ENCODE measurements at regions not wholly inside any gene's neighbourhood (a gene's known extent, or its start where the extent isn't known, plus 50 kb on each side); places are given as distances from the start of the nearest gene placed in this dataset.

GRCh38 chr4:72938516-72938915 is 131.0 kb downstream of the COX18 start:
- Mint-ChIP-seq H3K27ac (no peak overlapping the region), H3K27me3 (no peaks in the 10 kb centered on the region), H3K4me1 (no peaks in the 10 kb centered on the region), H3K9me3 (ENCODE audit: insufficient read depth) (no peaks in the 10 kb centered on the region), H3K4me3 (no peak overlapping the region)
- intact Hi-C loops (cut with micrococcal nuclease) = no loop called here
- no peak for TF ChIP-seq CTCF (IDR thresholded peaks at IDR 0.05)
- TF ChIP-seq EZH2 (IDR thresholded peaks at IDR 0.05; ENCODE audit: borderline replicate concordance, insufficient read depth, low read depth, low read length, poor library complexity, severe bottlenecking) = no peak
- no CpG with 5 or more reads among the region's 2 CpGs for WGBS (ENCODE audit: insufficient coverage)
- H3K9me3 ChIP-seq (ENCODE audit: control extremely low read depth in 1 of 3, control insufficient read depth in 2 of 3, insufficient read depth in 1 of 3, low read length in 2 of 3) = peaks cover 0 to 2% (median 0%) of the 10 kb centered on the region in 3 donors
- no peak overlapping the region for H2AFZ ChIP-seq (ENCODE audit: insufficient read depth, low read depth, low read length, poor library complexity, severe bottlenecking)
- ChIA-PET CTCF (no interaction called here), POLR2A (no interaction called here)
- DNase-seq (no peak), ATAC-seq (ENCODE audit: low read depth) (no peak)
- H3K9ac ChIP-seq (ENCODE audit: low read length) = no peak overlapping the region
- no peaks in the 10 kb centered on the region for H3K4me1 ChIP-seq (ENCODE audit: control insufficient read depth in 2 of 2, insufficient read depth in 2 of 2, low read length in 2 of 2)
- no peaks in the 10 kb centered on the region for H3K27me3 ChIP-seq (replicated peaks in 1 of 4; ENCODE audit: control extremely low read depth in 1 of 4, control insufficient read depth in 3 of 4, insufficient read depth in 4 of 4, low read length in 3 of 4)
- H3K36me3 ChIP-seq (replicated peaks in 1 of 2; ENCODE audit: control extremely low read depth in 1 of 2, control insufficient read depth in 1 of 2, extremely low read depth in 1 of 2, insufficient read depth in 2 of 2, low read length in 1 of 2) = no peaks in the 10 kb centered on the region
- H3K4me2 ChIP-seq (replicated peaks; ENCODE audit: low read depth, low read length, poor library complexity, severe bottlenecking) = no peak overlapping the region
- no peaks in the 10 kb centered on the region for H3K79me2 ChIP-seq (ENCODE audit: control insufficient read depth, insufficient read depth, low read length)
- no peaks in the 10 kb centered on the region for H4K20me1 ChIP-seq (ENCODE audit: control insufficient read depth, insufficient read depth, low read length, poor library complexity, severe bottlenecking)
- no peak overlapping the region for H3K4me3 ChIP-seq (ENCODE audit: control extremely low read depth in 1 of 5, extremely low read depth in 1 of 5, insufficient read depth in 1 of 5, low read depth in 2 of 5, low read length in 4 of 5)
- no peak overlapping the region for H3K27ac ChIP-seq (ENCODE audit: low read length in 2 of 2)

- Mint-ChIP-seq H3K9me3 (ENCODE audit: insufficient read depth) (no peaks in the 10 kb centered on the region), H3K4me3 (no peak overlapping the region), H3K27ac (no peak overlapping the region), H3K4me1 (no peaks in the 10 kb centered on the region), H3K27me3 (no peaks in the 10 kb centered on the region)
- H3K79me2 ChIP-seq (ENCODE audit: control insufficient read depth, insufficient read depth, low read length) = no peaks in the 10 kb centered on the region
- H3K4me3 ChIP-seq (ENCODE audit: control extremely low read depth in 1 of 5, extremely low read depth in 1 of 5, insufficient read depth in 1 of 5, low read depth in 2 of 5, low read length in 4 of 5) = no peak overlapping the region
- H3K36me3 ChIP-seq (replicated peaks in 1 of 2; ENCODE audit: control extremely low read depth in 1 of 2, control insufficient read depth in 1 of 2, extremely low read depth in 1 of 2, insufficient read depth in 2 of 2, low read length in 1 of 2) = no peaks in the 10 kb centered on the region
- H3K27ac ChIP-seq (ENCODE audit: low read length in 2 of 2) = no peak overlapping the region
- ChIA-PET CTCF (no interaction called here), POLR2A (no interaction called here)
- H3K4me1 ChIP-seq (ENCODE audit: control insufficient read depth in 2 of 2, insufficient read depth in 2 of 2, low read length in 2 of 2) = no peaks in the 10 kb centered on the region
- intact Hi-C loops (cut with micrococcal nuclease) = no loop called here
- no peak overlapping the region for H2AFZ ChIP-seq (ENCODE audit: insufficient read depth, low read depth, low read length, poor library complexity, severe bottlenecking)
- no peaks in the 10 kb centered on the region for H4K20me1 ChIP-seq (ENCODE audit: control insufficient read depth, insufficient read depth, low read length, poor library complexity, severe bottlenecking)
- H3K9me3 ChIP-seq (ENCODE audit: control extremely low read depth in 1 of 3, control insufficient read depth in 2 of 3, insufficient read depth in 1 of 3, low read length in 2 of 3) = peaks cover 0 to 1% (median 0%) of the 10 kb centered on the region in 3 donors
- no peak for ATAC-seq (ENCODE audit: low read depth)
- no peak for TF ChIP-seq CTCF (IDR thresholded peaks at IDR 0.05)
- no peak for TF ChIP-seq EZH2 (IDR thresholded peaks at IDR 0.05; ENCODE audit: borderline replicate concordance, insufficient read depth, low read depth, low read length, poor library complexity, severe bottlenecking)
- H3K9ac ChIP-seq (ENCODE audit: low read length) = no peak overlapping the region
- no peaks in the 10 kb centered on the region for H3K27me3 ChIP-seq (replicated peaks in 1 of 4; ENCODE audit: control extremely low read depth in 1 of 4, control insufficient read depth in 3 of 4, insufficient read depth in 4 of 4, low read length in 3 of 4)
- no CpG with 5 or more reads among the region's 1 CpG for WGBS (ENCODE audit: insufficient coverage)
- H3K4me2 ChIP-seq (replicated peaks; ENCODE audit: low read depth, low read length, poor library complexity, severe bottlenecking) = no peak overlapping the region
- no peak for DNase-seq
Measured at GRCh38 chr4:72935462-72935861, 134.1 kb downstream of the COX18 start.
